HG03571 (cell line): ENCODE measurements at regions not wholly inside any gene's neighbourhood (a gene's known extent, or its start where the extent isn't known, plus 50 kb on each side); places are given as distances from the start of the nearest gene placed in this dataset.
"Not testable (repeated sequence)": the region's sequence is repeated elsewhere in the genome, so short reads cannot be mapped to it uniquely, and the experiment has no call there.

Experiments used
- ATAC-seq: cut with Tn5 transposase; IDR thresholded peaks from one replicate; pipeline ENCODE4 v1.9.1; 2021; ENCODE audit not compliant: unreplicated experiment

DNA sequence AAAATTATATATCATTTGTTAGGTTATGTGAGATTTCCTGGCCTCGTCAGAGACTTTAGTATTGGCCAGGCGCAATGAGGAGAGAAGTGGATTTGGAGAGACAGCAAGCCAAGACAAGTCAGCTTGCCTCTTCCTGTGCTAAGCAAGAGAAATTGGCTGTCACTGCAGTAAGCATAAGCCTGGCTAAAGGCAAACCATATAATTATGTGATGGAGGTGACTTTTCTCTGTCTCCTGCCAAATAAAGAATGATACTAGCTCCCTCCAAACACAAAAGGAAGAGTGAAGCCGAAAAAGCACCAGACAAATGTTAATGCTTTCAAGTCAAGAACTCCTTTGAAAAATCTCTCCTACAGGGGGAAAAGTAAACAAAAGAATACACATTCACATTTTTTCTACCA, 2246.0 kb downstream of the ARAP2 start:
- no peak for ATAC-seq

DNA sequence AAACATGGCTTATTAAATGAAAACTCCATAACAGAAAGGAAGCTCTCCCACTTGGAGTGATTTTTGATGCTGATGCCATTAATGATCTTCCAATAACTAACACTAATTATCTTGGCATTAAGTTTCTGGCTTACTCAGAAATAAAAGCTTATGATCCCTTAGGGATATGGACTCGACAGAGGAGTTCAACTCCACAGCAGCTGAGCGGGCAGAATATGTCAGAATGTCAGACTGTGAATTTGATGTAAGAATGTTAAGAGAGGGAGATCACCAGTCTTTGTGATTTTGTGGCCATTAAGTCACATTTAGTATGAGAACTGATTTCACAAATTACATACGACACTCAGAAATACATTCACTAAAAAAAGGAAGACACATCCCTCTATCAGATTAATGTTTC, 2244.0 kb downstream of the ARAP2 start:
- no peak for ATAC-seq

- ATAC-seq: not testable (repeated sequence)
Observed at GRCh38 chr4:34006540-34006939, 2237.8 kb downstream of the ARAP2 start.

DNA sequence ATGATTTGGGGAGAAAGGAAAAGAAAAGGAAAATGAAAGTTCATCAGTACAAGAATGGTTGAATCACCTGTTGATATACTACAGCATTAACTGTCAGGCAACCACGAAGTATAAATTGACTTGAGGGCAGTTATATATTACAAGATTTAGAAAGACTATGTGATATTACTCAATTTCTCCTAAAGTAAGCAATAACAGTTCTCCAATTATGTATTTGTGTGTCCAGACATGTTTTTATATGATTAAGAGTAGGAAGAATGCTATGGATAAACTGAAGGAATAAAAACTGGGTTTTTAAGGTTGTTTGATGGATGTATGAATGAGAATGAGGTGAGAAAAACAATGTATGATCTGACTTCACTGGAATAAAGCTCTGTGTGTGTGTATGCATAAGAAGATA, 2234.4 kb downstream of the ARAP2 start:
- no peak for ATAC-seq

DNA sequence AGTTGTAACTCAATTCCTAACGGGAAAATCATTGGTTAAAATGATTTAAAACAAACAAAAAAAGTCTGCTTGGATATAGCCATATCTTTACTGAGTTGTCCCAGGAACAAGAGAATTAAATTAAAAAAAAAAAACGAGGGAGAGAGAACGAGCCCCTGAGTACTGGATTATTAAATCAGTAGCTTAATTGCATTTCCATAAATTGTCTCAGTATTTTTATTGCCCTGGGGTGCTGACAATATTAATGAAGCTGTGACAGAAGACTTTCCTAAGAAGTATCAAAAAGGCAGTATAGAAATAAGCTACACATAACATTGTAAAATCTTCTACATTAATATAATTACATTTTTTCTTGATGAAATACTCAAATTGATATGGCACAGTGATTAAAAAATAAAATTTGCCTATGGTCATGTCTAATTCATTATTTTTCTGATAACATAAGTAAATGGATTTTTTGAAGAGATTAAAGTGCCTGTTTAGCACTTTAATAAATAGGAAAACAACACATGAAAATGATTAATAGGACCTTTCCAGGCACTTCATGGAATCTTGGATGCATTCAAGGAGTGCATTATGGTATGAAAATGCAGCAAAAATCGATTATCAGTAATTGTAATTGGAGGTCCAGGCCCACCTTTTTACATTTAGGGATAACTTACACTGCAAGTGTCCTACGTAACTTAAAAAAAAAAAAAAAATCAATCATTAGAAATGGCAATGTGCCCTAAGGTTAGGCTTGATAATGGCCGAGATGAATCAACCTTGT, 2233.4 kb downstream of the ARAP2 start:
- no peak for ATAC-seq

GRCh38 chr4:34035225-34035624, 2209.1 kb downstream of the ARAP2 start:
- no peak for ATAC-seq

- no peak for ATAC-seq
Observed at GRCh38 chr4:34037280-34037679, 2207.0 kb downstream of the ARAP2 start.

GRCh38 chr4:34039766-34040165, 2204.5 kb downstream of the ARAP2 start:
- ATAC-seq: no peak

DNA sequence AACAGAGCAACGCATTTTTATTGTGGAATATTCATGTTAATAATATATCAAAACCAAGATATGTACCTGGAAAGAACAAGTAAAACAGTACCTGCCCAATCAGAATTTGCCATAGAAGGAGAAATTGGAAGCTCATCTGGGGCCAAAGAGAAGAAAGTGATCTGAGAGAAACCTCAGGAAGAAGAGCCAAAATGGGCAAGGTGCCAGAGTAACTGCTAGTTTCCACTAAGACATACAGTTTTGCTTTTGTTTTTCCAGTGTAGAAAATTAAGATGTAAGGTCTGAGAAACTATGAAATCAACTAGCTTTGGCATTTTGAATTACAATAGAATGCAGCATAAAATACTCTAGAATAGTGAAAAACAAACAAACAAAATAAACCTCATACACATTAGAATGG, 2201.2 kb downstream of the ARAP2 start:
- ATAC-seq: no peak

- ATAC-seq: no peak
Observed at GRCh38 chr4:34046580-34046979, 2197.7 kb downstream of the ARAP2 start.

DNA sequence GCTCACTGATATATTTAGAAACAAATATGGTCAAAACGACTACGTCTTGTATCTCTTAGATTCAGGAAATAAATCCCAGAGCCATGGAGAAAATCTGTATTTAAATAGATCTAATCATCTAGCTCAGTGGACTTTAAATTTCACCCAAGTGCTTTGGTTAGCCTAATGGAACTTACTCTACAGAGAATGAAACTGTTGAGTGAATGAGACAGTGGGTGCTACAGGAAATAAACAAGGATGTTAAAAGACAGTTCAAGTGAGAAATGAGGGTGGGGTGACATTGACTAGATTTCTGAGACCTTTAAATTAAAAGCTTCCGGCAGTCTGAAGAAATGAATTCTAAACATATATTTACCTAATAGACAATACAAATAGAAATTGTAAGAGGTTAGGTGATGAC, 2197.0 kb downstream of the ARAP2 start:
- no peak for ATAC-seq

DNA sequence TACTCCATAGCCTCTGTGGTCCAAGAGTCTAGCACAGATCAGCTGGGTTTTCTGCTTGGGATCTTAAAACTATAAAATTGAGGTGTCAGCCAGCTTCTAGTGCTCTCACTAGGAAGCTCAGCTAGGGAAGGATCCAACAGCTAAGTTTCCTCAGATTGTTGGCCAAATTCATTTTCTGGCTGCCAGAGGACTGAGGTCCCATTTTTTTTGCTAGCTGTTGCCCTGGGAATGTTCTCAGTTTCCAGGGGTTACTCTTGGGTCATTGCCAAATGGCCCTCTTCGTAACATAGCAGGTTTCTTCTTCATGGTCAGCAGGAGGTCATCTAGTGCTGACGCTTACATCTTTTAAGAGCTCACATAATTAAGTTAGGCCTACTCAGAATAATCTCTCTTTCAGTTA, 2178.2 kb downstream of the ARAP2 start:
- ATAC-seq: no peak

DNA sequence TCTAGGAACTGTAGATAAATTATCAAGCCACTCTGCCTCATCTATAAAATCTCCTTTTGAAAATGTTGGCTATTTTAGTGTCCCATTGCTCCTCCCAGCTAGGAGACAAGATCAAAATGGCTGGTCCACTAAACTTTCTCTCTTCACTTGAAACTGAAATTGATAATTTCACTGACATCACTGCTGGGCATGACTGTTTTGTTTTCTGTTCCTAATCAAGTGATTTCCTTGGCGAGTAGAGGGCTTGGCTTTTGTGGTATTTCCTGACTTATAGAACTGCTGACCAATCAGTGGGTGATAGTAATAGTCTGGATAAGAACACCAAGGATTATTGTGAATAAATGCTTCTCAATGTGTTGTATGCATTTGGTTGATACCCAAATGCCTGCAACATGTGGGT, 2152.9 kb downstream of the ARAP2 start:
- ATAC-seq: no peak

GRCh38 chr4:34094114-34094513, 2150.2 kb downstream of the ARAP2 start:
- no peak for ATAC-seq

GRCh38 chr4:34105311-34105710, 2139.0 kb downstream of the ARAP2 start:
- ATAC-seq: no peak

- ATAC-seq: no peak
Observed at GRCh38 chr4:34108391-34108790, 2135.9 kb downstream of the ARAP2 start.

- ATAC-seq: no peak
Observed at GRCh38 chr4:34112573-34112972, 2131.7 kb downstream of the ARAP2 start.

- no peak for ATAC-seq
Observed at GRCh38 chr4:34138385-34138784, 2105.9 kb downstream of the ARAP2 start.

GRCh38 chr4:34139346-34139745, 2105.0 kb downstream of the ARAP2 start:
- ATAC-seq: no peak

- ATAC-seq: no peak
Observed at GRCh38 chr4:34148322-34148908, 2095.9 kb downstream of the ARAP2 start.

- ATAC-seq: no peak
Observed at GRCh38 chr4:34157547-34157946, 2086.8 kb downstream of the ARAP2 start.

DNA sequence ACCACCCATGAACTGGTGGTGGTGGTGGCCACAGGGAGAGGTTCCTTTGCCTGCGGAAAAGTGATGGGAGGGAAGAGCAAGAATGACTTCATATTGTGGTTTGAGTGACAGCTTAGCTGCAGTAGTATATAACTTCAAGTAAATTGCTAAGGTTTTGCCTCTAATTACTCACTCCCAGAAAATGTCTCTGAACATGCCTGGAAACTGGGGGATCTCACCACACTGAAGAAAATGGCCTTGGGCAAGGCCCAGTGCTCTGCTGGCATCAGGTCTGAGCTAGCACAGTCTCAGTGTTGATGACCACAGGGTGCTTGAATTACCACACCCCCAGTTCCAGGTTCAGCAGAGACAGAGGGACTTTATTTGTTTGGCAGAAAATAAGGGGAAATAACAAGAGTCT, 2085.4 kb downstream of the ARAP2 start:
- no peak for ATAC-seq

- ATAC-seq: no peak
Observed at GRCh38 chr4:34170946-34171345, 2073.4 kb downstream of the ARAP2 start.
